HEK293 (cell line): ENCODE measurements at regions not wholly inside any gene's neighbourhood (a gene's known extent, or its start where the extent isn't known, plus 50 kb on each side); places are given as distances from the start of the nearest gene placed in this dataset.

Source experiments
- CTCF ChIA-PET: fragments of 350-600 bp; formaldehyde crosslinking; extraction: SDS; loops from one replicate; lab custom pipeline; 2021; ENCODE audit warnings: antibody characterized with exemption; lab: Yijun Ruan, JAX
- POLR2A ChIA-PET: fragments of 300-600 bp; formaldehyde crosslinking; extraction: SDS; loops from one replicate; lab custom pipeline; 2020; ENCODE audit warnings: antibody characterized with exemption, inconsistent platforms; lab: Yijun Ruan, JAX
- H3K27ac ChIP-seq: fragments of 200-500 bp; sonication (Bioruptor generic); 2 replicates; pipeline ENCODE4 v1.5.1; 2014; ENCODE audit warnings: low read depth, low read length, control low read depth, inconsistent platforms; ENCODE audit errors: extremely low read depth
- H3K36me3 ChIP-seq, 2 experiments: fragments of 200-500 bp in 1 of 2; sonication (Bioruptor generic) in 1 of 2; 1 replicate in 1 of 2; 2 replicates in 1 of 2; pipeline ENCODE4 v1.5.1; 2014 to 2017; ENCODE audit warnings: inconsistent platforms in 2 of 2, low read length in 2 of 2; ENCODE audit not compliant: control insufficient read depth in 2 of 2, insufficient read depth in 1 of 2
- H3K4me1 ChIP-seq: fragments of 200-500 bp; sonication (Bioruptor generic); 2 replicates; pipeline ENCODE4 v1.5.1; 2014; ENCODE audit warnings: mild to moderate bottlenecking, low read length, inconsistent platforms; ENCODE audit not compliant: control insufficient read depth, insufficient read depth
- H3K4me3 ChIP-seq: 2 replicates; pipeline ENCODE4 v1.5.1; 2011; ENCODE audit warnings: low read depth, mild to moderate bottlenecking, control low read depth, low read length, moderate library complexity
- H3K9me3 ChIP-seq: fragments of 200-500 bp; sonication (Bioruptor generic); 2 replicates; pipeline ENCODE4 v1.5.1; 2014; ENCODE audit warnings: low read depth, low read length, inconsistent platforms; ENCODE audit not compliant: control insufficient read depth, insufficient read depth
- KLF16 ChIP-seq: fragments of 450-650 bp; formaldehyde crosslinking; IDR thresholded peaks from 2 replicates; pipeline ENCODE4 v1.5.1; 2017; ENCODE audit warnings: missing biosample characterization, missing genetic modification characterization
- PATZ1 ChIP-seq: fragments of 450-650 bp; formaldehyde crosslinking; IDR thresholded peaks from 2 replicates; pipeline ENCODE4 v1.5.1; 2016; ENCODE audit warnings: missing biosample characterization, missing genetic modification characterization
- REST ChIP-seq: fragments of 450-650 bp; formaldehyde crosslinking; IDR thresholded peaks from 2 replicates; pipeline ENCODE4 v1.5.1; 2016; ENCODE audit warnings: missing biosample characterization, missing genetic modification characterization
- SCRT1 ChIP-seq: fragments of 450-650 bp; formaldehyde crosslinking; IDR thresholded peaks from 2 replicates; pipeline ENCODE4 v1.5.1; 2016; ENCODE audit warnings: missing biosample characterization, missing genetic modification characterization, borderline replicate concordance
- ZBTB26 ChIP-seq: fragments of 450-650 bp; formaldehyde crosslinking; optimal IDR thresholded peaks from 2 replicates; pipeline ENCODE3; 2016; ENCODE audit warnings: missing biosample characterization, mild to moderate bottlenecking, missing genetic modification characterization
- ZBTB44 ChIP-seq: fragments of 450-650 bp; IDR thresholded peaks from 2 replicates; pipeline ENCODE4 v1.5.1; 2018; ENCODE audit warnings: missing biosample characterization, mild to moderate bottlenecking, missing genetic modification characterization
- ZBTB8A ChIP-seq: fragments of 450-650 bp; formaldehyde crosslinking; IDR thresholded peaks from 2 replicates; pipeline ENCODE4 v1.5.1; 2016; ENCODE audit warnings: missing biosample characterization, missing genetic modification characterization
- ZNF529 ChIP-seq: fragments of 450-650 bp; formaldehyde crosslinking; IDR thresholded peaks from 2 replicates; pipeline ENCODE4 v1.5.1; 2017; ENCODE audit warnings: missing genetic modification characterization, missing biosample characterization; ENCODE audit not compliant: insufficient replicate concordance
- ZNF623 ChIP-seq: fragments of 450-650 bp; formaldehyde crosslinking; IDR thresholded peaks from 2 replicates; pipeline ENCODE4 v1.5.1; 2016; ENCODE audit warnings: missing biosample characterization, missing genetic modification characterization
- ZNF747 ChIP-seq: fragments of 450-650 bp; formaldehyde crosslinking; IDR thresholded peaks from 2 replicates; pipeline ENCODE4 v1.5.1; 2016; ENCODE audit warnings: missing biosample characterization, missing genetic modification characterization
- ZNF837 ChIP-seq: fragments of 450-650 bp; formaldehyde crosslinking; IDR thresholded peaks from 2 replicates; pipeline ENCODE4 v1.5.1; 2016; ENCODE audit warnings: missing biosample characterization, missing genetic modification characterization
- ZSCAN18 ChIP-seq: fragments of 450-650 bp; formaldehyde crosslinking; IDR thresholded peaks from 2 replicates; pipeline ENCODE4 v1.5.1; 2016; ENCODE audit warnings: missing biosample characterization, missing genetic modification characterization

- H3K4me3 ChIP-seq, result no peak overlapping the region
- POLR2A ChIA-PET, result no interaction called here
- no peaks in the 10 kb centered on the region for H3K9me3 ChIP-seq
- CTCF ChIA-PET, result no interaction called here
- H3K27ac ChIP-seq, result no peak overlapping the region
- TF ChIP-seq ZBTB26 (tag by site-specific recombination) (no peak), ZNF747 (no peak), ZNF837 (tag by site-specific recombination) (no peak), ZNF623 (tag by site-specific recombination) (no peak), REST (tag by site-specific recombination) (no peak), PATZ1 (no peak), ZBTB8A (tag by site-specific recombination) (no peak), SCRT1 (tag by site-specific recombination) (no peak)
- no peaks in the 10 kb centered on the region for H3K36me3 ChIP-seq
- no peaks in the 10 kb centered on the region for H3K4me1 ChIP-seq
These were observed 69.0 kb upstream of the IL15 start for GRCh38 chr4:141567326-141567915.

- H3K27ac ChIP-seq, result no peak overlapping the region
These were observed 67.2 kb upstream of the IL15 start for GRCh38 chr4:141569141-141569540.

More at GRCh38 chr4:141569141-141569540, 67.2 kb upstream of the IL15 start:
- Histone ChIP-seq H3K4me3 (no peak overlapping the region), H3K36me3 (no peaks in the 10 kb centered on the region), H3K9me3 (no peaks in the 10 kb centered on the region), H3K4me1 (no peaks in the 10 kb centered on the region)
- TF ChIP-seq ZBTB44 (tag by site-specific recombination) (no peak), KLF16 (tag by site-specific recombination) (no peak), ZSCAN18 (tag by site-specific recombination) (no peak), ZNF529 (no peak)
- POLR2A ChIA-PET, result no interaction called here
- CTCF ChIA-PET, result no interaction called here
